GM21717 (cell line): ENCODE measurements at regions not wholly inside any gene's neighbourhood (a gene's known extent, or its start where the extent isn't known, plus 50 kb on each side); places are given as distances from the start of the nearest gene placed in this dataset.
"Not testable (repeated sequence)": the region's sequence is repeated elsewhere in the genome, so short reads cannot be mapped to it uniquely, and the experiment has no call there.

Source experiments
- ATAC-seq: cut with Tn5 transposase; IDR thresholded peaks from one replicate; pipeline ENCODE4 v1.9.1; 2021; ENCODE audit warnings: mild to moderate bottlenecking, moderate library complexity; ENCODE audit not compliant: unreplicated experiment

- no peak for ATAC-seq
These were observed 265.5 kb upstream of the EXOC2 start for GRCh38 chr6:958488-958887.

- ATAC-seq = no peak
These were observed 258.7 kb upstream of the EXOC2 start for GRCh38 chr6:951399-952181.

DNA sequence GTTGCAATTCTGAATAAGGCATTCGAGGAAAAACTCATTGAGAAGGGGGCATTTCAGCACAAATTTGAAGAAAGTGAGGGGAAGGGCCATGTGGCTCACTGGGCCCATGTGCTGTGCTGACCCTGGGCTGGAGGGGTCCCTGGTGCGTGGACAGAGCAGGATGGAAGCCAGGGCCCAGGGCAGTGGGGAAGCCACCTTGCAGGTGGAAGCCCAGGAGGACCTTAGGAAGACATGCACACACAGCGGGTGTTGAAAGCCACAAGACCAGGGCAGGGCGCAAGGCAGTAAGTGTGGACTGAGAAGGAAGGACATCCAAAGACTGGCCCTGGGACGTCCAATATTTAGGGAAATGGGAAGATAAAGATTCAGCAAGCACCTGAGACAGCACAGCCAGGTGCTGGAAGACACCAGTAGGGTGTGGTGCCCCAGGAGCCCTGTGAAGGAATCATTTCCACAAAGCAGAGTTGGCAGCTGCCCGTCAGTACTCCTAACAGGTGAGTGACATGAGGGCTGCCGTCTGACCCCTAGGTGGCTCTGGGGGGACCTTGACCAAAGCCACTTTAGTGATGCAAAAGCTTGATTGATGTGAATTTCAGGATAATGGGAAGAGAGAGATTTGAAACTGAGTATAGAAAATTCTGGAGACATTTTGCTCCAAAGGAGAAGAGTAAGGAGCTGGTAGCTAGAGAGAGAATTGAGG is 254.4 kb upstream of the EXOC2 start:
- no peak for ATAC-seq

- no peak for ATAC-seq
These were observed 253.6 kb upstream of the EXOC2 start for GRCh38 chr6:946546-946945.

- ATAC-seq = no peak
These were observed 246.8 kb upstream of the EXOC2 start for GRCh38 chr6:939526-940252.

- no peak for ATAC-seq
These were observed 246.0 kb upstream of the EXOC2 start for GRCh38 chr6:938916-939315.

GRCh38 chr6:938271-938905 is 245.4 kb upstream of the EXOC2 start:
- ATAC-seq = no peak

GRCh38 chr6:935582-935981 is 242.6 kb upstream of the EXOC2 start:
- ATAC-seq = no peak

- no peak for ATAC-seq
These were observed 241.7 kb upstream of the EXOC2 start for GRCh38 chr6:934686-935085.

- ATAC-seq = not testable (repeated sequence)
These were observed 239.0 kb upstream of the EXOC2 start for GRCh38 chr6:931919-932318.

DNA sequence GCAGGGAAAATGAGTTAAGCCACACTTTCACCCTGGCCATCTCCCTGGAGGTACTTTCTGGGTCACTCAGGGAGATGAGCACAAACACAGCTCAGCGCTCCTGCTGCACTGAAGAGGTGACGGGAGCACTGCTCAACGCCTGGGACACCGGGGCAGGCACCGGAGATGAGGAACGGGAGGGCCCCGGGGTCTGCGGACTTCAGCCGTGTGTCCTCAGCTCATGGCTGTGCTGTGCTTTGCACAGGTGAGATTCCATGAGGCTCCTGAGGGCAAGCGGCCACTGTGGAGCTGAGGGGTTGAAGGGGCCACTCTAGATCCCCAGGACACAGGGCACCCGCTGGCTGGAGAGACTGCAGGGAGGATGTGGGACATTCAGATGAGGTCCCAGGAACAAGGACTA is 234.2 kb upstream of the EXOC2 start:
- no peak for ATAC-seq

GRCh38 chr6:925656-926213 is 232.8 kb upstream of the EXOC2 start:
- ATAC-seq = no peak

- no peak for ATAC-seq
These were observed 231.7 kb upstream of the EXOC2 start for GRCh38 chr6:924661-925060.

DNA sequence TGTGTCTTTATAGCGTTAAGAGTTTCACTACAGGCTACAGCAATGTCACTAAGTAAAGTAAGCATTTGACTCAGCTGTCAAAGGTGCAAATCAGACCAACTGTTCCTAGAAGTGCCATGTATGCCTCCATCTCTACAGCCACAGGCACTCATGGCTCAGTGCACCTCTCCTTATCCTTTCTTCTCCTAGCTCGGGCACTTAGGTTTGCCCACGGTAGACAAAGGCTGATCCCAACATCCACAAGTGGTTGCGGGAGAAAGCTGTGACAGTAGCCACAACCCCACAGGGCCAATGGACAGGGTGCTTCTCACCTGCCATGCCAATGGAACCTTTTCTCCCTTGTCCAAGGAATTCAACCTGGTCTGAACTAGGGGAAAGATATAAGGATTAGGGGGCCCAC is 228.5 kb upstream of the EXOC2 start:
- no peak for ATAC-seq

GRCh38 chr6:920512-920911 is 227.6 kb upstream of the EXOC2 start:
- ATAC-seq = no peak

DNA sequence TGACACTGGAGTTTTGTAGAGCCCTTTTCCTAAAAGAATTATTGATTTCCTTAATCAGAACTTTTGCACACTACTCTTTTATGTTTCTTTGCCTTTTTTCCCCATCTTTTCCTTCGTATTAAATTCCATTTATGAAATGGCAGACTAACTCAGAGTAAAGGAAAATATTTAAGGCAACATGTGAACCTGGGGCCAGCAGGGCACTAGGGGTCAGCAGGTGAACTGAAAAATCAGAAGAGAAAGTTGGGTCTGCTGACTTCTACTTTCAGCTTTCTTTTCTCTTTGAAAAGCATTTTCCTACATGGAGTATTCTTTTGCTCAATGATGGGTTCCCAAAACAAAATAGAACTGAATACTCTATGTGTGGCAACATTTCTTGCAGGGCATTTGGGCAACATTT is 226.6 kb upstream of the EXOC2 start:
- ATAC-seq = no peak

- ATAC-seq = no peak
These were observed 225.0 kb upstream of the EXOC2 start for GRCh38 chr6:917939-918338.

- ATAC-seq = no peak
These were observed 224.4 kb upstream of the EXOC2 start for GRCh38 chr6:917296-917695.

- ATAC-seq = no peak
These were observed 223.2 kb upstream of the EXOC2 start for GRCh38 chr6:916131-916530.

GRCh38 chr6:912871-913835 is 220.2 kb upstream of the EXOC2 start:
- ATAC-seq = no peak
